Liver (tissue), 3 donors: ENCODE measurements at regions not wholly inside any gene's neighbourhood (a gene's known extent, or its start where the extent isn't known, plus 50 kb on each side); places are given as distances from the start of the nearest gene placed in this dataset.

Experiments
- CTCF ChIP-seq: fragments of 150-350 bp; IDR thresholded peaks from 2 replicates; pipeline ENCODE4 v1.5.1; 2017; ENCODE audit warnings: improper control_type of control experiment, low read depth, low read length; ENCODE audit not compliant: missing input control
- GABPA ChIP-seq, 2 donors: IDR thresholded peaks in 1 of 2; conservative IDR thresholded peaks in 1 of 2; 2 replicates each; pipeline ENCODE4 v1.6.1; 2016; ENCODE audit warnings: antibody characterized with exemption in 2 of 2, mild to moderate bottlenecking in 1 of 2, moderate library complexity in 1 of 2
- RAD21 ChIP-seq, 2 donors: IDR thresholded peaks; 2 replicates each; pipeline ENCODE4 v1.6.1; 2016; ENCODE audit warnings: antibody characterized with exemption in 2 of 2, mild to moderate bottlenecking in 2 of 2
- REST ChIP-seq: IDR thresholded peaks from 2 replicates; pipeline ENCODE4 v1.6.1; 2016; ENCODE audit warnings: antibody characterized with exemption, mild to moderate bottlenecking
- SP1 ChIP-seq: IDR thresholded peaks from 2 replicates; pipeline ENCODE4 v1.6.1; 2018; ENCODE audit warnings: antibody characterized with exemption, mild to moderate bottlenecking
- donor health status: healthy.
- donor health status: healthy.

GRCh38 chr3:20375302-20375701 lies 189.3 kb upstream of the SGO1 start:
- TF ChIP-seq CTCF = no peak
- no peak for TF ChIP-seq RAD21 (IDR thresholded peaks at IDR 0.05)
- no peak for TF ChIP-seq GABPA (IDR thresholded peaks at IDR 0.05 in 1 of 2, conservative IDR thresholded peaks at IDR 0.05 in 1 of 2)
- no peak for TF ChIP-seq REST
- no peak for TF ChIP-seq SP1
